HEK293 (cell line): ENCODE measurements at regions not wholly inside any gene's neighbourhood (a gene's known extent, or its start where the extent isn't known, plus 50 kb on each side); places are given as distances from the start of the nearest gene placed in this dataset.

ENCODE experiments used
- CTCF ChIP-seq: fragments of 450-650 bp; formaldehyde crosslinking; IDR thresholded peaks from 2 replicates; pipeline ENCODE4 v1.5.1; 2016; ENCODE audit warnings: missing biosample characterization, missing genetic modification characterization
- ZNF138 ChIP-seq: fragments of 450-650 bp; formaldehyde crosslinking; IDR thresholded peaks from 2 replicates; pipeline ENCODE4 v1.5.1; 2016; ENCODE audit warnings: missing biosample characterization, missing genetic modification characterization, borderline replicate concordance
- ZNF692 ChIP-seq: fragments of 450-650 bp; formaldehyde crosslinking; IDR thresholded peaks from 2 replicates; pipeline ENCODE4 v1.5.1; 2016; ENCODE audit warnings: missing biosample characterization, missing genetic modification characterization

GRCh38 chr12:127025545-127025944, 1241.4 kb upstream of the TMEM132C start:
- TF ChIP-seq CTCF (tag by site-specific recombination) (no peak), ZNF138 (tag by site-specific recombination) (no peak), ZNF692 (tag by site-specific recombination) (no peak)
